Left renal cortex interstitium (tissue), 4 donors: ENCODE measurements at regions not wholly inside any gene's neighbourhood (a gene's known extent, or its start where the extent isn't known, plus 50 kb on each side); places are given as distances from the start of the nearest gene placed in this dataset.

ENCODE experiments used
- DNase-seq, 4 donors: peaks; one replicate each; pipeline ENCODE4 v3.0.0-alpha.2; 2013; ENCODE audit warnings: low read depth in 4 of 4, low spot score in 2 of 4, missing footprints in 1 of 4

DNA sequence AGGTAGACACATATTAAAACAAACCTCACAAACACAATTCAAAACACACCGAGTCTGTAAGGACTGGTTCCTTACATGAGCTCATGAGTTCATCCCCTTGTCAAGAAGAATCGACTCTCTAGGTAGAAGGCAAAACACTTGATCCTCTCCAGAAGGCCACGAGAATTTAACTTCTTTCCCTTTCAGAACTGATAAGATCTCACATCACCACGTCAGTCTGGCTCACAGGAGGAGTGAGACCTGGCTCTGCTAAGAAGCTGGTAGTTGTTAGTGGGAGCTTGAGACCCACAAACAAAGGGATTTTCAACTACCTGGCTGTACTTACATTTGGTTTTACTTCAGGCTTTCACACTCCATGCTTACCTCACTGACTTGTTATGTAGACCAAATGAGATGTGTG, 459.2 kb downstream of the ARHGEF28 start:
- DNase-seq = no peak

DNA sequence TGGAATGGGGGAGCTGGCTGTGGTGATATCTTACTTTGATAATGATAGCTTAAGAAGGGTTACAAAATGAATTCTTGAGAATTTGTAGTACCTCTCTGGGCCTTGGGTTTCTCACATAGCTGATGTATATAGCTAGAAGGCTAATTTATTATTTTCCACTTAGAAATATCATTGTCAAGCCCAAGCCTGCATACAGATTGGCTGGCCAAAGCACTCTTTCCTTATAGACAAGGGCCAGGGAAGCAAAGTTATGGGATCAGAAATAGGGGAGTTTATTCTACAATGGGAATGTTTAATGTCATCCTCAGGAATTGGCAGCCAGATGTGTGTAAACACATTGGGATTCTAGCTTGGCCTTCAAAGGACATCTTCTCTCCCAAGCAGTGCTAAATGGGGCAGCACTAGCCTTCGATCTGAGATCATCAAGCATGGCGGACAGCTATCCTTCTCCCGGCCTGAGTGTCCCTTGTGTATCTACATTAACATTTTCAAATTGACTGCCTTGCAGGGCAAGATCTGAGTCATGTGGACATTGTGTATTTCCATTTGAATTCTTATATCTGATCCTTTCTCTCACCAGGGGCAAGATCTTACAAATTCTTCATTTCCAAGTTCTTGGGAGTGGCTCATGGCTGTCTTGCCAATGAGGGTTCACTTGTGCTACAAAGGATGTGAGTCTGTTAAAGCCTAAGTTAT, 457.2 kb downstream of the ARHGEF28 start:
- no peak for DNase-seq

DNA sequence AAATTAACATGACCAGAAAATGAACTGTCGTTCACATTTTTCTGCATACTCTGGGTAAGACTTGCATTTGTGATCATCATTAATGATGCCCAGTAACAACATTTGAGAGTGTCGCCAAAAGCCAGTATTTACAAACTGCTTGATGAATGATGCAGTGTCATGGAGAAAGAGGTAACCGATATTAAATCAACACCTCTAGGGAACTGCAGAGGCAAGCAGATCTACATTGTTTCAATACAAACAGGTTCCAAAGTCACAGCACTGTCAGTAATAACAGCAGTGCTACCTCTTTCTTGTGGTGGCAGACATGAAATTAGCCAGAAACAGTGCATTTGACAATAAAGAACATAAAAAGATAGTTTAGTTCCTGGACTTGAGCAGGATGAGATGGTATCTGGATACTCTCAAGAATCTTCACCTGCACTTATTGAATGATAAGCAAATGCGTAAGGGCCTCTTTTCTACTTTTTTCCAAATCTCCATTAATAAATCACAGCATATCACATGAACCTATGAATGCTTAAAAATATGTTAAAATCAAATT, 456.6 kb downstream of the ARHGEF28 start:
- no peak for DNase-seq

DNA sequence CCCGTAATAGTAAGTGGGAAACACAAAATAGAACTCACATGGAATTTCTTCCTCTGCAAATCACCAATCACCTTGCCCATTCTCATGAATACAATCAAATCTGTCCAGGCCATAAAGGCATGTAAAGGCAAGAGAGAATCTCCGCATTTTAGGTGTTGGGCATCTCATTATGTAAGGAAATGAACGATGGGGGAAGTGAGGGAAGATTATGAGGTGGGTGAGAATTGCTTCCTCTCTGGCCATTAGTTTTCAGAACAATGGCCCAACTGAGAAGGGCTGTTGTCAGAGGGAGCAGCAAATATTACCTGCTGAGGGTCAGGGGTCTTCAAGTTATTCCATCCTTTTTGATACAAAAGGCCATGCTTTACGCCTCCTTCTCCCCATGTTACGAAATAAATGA, 455.1 kb downstream of the ARHGEF28 start:
- no peak for DNase-seq

DNA sequence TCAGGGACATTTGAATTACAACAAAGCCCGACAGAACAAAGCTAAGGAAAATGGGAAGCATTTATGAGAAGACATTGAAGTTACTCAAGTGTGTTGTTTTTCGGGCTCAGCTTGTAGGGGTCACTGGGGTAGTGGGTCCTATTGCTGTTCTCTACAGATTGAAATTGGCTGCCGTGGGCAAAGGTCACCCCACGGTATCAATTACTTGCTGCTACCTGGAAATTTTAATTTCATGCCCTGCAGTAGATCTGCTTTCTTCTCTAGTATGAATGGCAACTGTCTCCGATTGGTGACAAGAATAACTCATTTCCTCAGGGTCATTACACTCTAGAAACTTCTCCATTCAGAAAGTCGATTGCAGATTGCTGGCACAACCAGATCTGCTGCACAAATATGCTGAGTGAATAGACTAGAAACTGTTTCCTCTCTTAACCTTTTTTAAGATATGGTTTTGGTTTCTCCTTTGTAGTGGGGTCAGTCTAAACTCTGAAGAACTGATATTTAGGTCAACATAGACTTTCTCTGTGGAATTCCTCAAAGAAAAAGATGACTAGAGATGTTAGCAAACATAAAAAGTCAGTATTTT, 454.1 kb downstream of the ARHGEF28 start:
- DNase-seq = no peak

DNA sequence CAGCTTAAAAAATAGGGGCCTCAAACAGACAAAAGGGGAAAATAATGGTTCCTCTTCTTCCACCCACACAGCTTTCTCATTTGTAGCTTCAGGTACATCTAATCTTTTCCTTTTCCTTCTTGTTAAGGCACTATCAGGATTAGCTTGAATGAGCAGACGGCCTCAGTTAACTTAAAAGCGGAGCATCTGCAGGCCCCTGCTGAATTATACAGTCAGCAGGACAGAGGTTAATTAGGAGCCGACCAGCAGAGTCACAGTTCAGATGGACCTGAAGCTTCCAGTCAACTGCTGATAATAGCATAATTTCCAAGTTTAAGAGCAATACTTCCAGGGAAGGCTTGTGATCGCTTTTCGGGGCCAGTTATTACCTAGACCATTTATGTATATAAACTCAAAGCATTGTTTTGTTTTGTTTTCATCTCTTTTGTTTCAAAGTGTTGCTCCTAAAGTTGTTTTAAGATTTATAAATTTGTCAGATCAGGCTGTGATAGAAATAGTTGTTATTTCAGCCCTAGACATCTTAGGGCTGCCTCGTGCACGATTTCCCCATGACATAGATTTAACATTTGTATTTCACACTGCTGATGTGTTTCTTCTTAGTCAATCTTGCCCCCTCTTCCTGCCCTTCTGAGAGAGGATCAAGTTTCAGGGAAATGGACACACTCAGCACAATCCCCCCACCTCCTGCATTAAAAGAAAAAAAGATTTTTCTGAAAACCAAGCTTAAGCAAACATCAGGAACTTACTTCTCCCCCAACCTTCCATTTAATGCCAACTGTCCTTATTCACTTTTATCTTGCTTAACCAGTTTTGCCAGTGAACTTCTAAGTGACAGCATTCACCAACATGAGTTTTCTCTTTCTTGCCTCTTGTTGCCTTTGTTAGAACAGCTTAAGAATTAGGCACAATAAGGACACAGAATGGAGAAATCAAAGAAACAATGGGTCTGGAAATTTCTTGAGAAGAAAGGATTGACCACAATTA, 449.8 kb downstream of the ARHGEF28 start:
- DNase-seq = no peak

GRCh38 chr5:74074111-74074510, 448.1 kb downstream of the ARHGEF28 start:
- no peak for DNase-seq

- no peak for DNase-seq
Observed at GRCh38 chr5:74073257-74073656, 447.3 kb downstream of the ARHGEF28 start.

- no peak for DNase-seq
Observed at GRCh38 chr5:74072646-74073045, 446.6 kb downstream of the ARHGEF28 start.

DNA sequence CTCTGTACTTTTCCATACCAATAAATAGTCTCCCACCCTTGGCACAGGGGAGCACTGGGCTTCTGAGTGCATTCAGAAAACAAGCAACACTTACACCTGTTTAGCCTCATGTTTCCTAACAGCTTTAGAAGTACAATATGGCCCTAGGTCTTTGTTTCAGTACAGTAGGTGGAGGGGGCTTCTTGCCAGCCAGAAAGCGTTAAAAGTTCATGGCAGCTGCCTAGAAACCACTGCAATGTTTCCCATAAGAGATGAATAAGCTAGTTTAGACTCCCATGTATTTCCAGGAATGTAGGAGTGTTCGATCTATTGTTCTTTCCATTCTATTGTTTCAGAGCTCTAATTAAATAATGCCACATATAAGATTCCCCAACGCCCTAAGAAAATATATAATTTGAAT, 444.8 kb downstream of the ARHGEF28 start:
- no peak for DNase-seq

- DNase-seq = no peak
Observed at GRCh38 chr5:74069741-74070140, 443.7 kb downstream of the ARHGEF28 start.

GRCh38 chr5:74067748-74068541, 441.9 kb downstream of the ARHGEF28 start:
- no peak for DNase-seq

DNA sequence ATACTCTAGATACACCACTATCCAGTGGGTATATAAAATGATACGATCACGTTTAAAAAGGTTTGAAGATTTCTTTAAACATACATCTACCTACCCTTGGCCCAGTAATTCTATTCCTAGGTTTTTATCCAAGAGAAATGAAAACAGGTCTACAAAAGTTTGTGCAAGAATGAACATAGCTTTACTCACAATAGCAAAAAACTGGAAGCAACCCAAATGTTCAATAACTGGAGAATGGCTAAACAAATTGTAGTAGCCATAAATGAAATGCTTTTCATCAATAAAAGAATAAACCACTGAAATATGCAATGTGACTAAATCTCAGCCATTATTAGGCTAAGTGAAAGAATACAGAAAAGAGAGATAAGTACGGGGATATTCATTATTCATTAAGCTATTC, 438.9 kb downstream of the ARHGEF28 start:
- no peak for DNase-seq

- no peak for DNase-seq
Observed at GRCh38 chr5:74064225-74064624, 438.2 kb downstream of the ARHGEF28 start.

GRCh38 chr5:74063821-74064220, 437.8 kb downstream of the ARHGEF28 start:
- DNase-seq = no peak

DNA sequence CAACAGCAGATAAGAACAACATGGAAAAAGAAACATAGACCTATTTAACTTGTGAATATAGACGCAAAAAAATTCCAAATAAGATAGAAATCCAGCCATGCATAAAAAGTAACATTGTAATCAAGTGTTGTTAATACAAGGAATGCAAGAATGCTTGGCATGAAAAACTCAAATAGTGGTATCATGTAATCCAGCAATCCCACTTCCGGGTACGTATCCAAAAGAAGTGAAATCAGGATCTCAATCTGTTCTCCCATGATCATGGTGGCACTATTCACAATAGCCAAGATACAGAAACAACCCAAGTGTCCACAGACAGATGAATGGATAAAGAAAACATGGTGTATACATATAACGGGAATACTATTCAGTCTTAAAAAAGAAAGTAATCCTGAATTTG, 437.4 kb downstream of the ARHGEF28 start:
- DNase-seq = no peak

DNA sequence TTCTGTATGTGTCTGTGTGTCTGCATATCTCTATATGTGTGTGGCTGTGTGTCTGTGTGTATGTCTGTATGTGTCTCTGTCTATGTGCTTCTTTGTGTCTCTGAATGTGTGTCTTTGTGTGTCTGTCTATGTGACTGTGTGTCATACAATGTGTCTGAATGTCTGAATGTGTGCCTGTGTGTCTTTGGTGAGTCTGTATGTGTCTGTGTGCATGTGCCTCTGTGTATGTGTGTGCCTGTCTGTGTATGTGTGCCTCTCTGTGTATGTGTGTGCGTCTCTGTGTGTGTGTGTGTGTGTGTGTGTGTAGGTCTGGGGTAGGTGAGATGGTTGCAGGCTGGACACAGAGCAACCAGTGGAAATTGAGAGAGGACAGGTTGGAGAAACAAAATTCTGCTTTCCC, 435.3 kb downstream of the ARHGEF28 start:
- no peak for DNase-seq

- DNase-seq = no peak
Observed at GRCh38 chr5:74059706-74060105, 433.7 kb downstream of the ARHGEF28 start.

GRCh38 chr5:74056789-74057164, 430.8 kb downstream of the ARHGEF28 start:
- no peak for DNase-seq

DNA sequence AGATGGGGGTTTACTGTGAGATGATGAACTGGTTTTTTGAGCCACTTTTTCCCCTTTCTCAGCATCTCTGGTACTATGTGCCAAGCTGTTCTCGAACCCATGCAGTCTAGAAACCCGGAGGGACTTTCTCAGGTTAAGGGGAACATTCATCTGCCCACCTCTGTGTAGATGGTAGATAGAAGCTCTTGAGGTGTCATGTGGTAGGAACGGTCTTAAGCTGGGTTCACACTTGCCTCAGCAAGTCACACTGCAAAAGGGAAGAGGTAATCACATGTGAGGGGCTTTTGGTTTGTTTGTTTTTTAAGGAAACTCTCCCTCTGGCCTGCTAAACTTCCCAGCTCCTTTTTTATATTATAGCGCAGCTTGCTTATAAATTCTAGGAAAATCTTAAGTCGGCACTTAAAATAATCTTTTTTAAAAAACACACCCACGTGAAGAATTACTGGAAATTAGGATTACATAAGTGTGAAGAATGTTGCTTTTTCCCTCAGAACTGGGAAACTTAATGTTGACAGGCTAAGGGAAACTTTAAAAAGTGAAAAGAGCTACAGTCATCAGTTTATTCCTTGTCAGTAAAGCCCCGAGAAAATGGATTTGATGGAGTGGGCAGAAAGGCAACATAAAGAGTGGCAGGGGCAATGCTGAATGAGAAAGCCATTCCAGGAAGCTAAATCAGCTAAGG, 430.3 kb downstream of the ARHGEF28 start:
- DNase-seq = no peak
